Testis (tissue), 2 donors: ENCODE measurements at regions not wholly inside any gene's neighbourhood (a gene's known extent, or its start where the extent isn't known, plus 50 kb on each side); places are given as distances from the start of the nearest gene placed in this dataset.

Experiments used
- DNase-seq: peaks from one replicate; pipeline ENCODE4 v3.0.0-alpha.2; 2019
- H3K27ac ChIP-seq, 2 donors: fragments of 200-600 bp; sonication (generic); one replicate each; pipeline ENCODE4 v1.5.1; 2019
- H3K27me3 ChIP-seq: fragments of 200-600 bp; sonication (generic); one replicate; pipeline ENCODE4 v1.5.1; 2019
- H3K36me3 ChIP-seq: fragments of 200-600 bp; sonication (generic); one replicate; pipeline ENCODE4 v1.5.1; 2017; ENCODE audit warnings: low read depth; ENCODE audit errors: missing control alignments
- H3K4me1 ChIP-seq: fragments of 200-600 bp; sonication (generic); one replicate; pipeline ENCODE4 v1.5.1; 2019
- H3K4me3 ChIP-seq, 2 donors: fragments of 200-600 bp; sonication (generic); one replicate each; pipeline ENCODE4 v1.5.1; 2017 to 2019
- H3K9me3 ChIP-seq: fragments of 200-600 bp; sonication (generic); one replicate; pipeline ENCODE4 v1.5.1; 2017
- CTCF ChIP-seq, 3 experiments: fragments of 450-650 bp in 2 of 3; fragments of 200-600 bp in 1 of 3; sonication (generic) in 1 of 3; IDR thresholded peaks; one replicate each; pipeline ENCODE4 v1.5.1; 2016 to 2019; ENCODE audit warnings: antibody characterized with exemption in 3 of 3, mild to moderate bottlenecking in 2 of 3, moderate library complexity in 1 of 3
- POLR2A ChIP-seq: fragments of 450-650 bp; IDR thresholded peaks from one replicate; pipeline ENCODE4 v1.6.1; 2017; ENCODE audit warnings: antibody characterized with exemption, mild to moderate bottlenecking, moderate library complexity
- WGBS, 2 donors: methylation state at CpG; one replicate each; pipeline ENCODE4 v1.1.5; 2018; 5-methylcytosine and 5-hydroxymethylcytosine counted together
- intact Hi-C: fragments of 100-400 bp; cut with DNase I; formaldehyde crosslinking; loops from one replicate; pipeline ENCODE4 v1.15.1; 2023; ENCODE audit warnings: low total_unique reads

DNA sequence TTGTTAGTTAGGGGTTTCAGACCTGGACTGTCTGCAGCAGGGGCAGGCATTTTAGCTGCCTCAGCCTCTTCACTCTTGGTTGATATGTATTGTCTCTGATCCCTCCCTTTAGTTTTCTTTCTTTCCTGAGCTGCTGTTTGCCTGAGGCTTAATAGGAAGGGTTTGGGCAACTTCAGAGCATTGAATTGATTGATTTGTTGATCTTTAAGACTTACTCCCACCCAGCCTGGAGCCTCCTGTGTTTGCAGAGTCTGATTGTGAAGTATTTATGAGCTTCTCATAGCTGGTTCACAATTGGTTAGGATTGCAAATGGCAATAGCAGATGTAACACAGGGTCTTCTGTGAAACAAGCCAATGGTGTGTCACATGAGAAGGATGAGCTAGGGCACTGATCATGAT lies 671.8 kb upstream of the SEMA6A start:
- TF ChIP-seq CTCF (IDR thresholded peaks at IDR 0.05) (no peak), POLR2A (no peak)
- no peaks in the 10 kb centered on the region for H3K27me3 ChIP-seq
- H3K4me1 ChIP-seq: no peaks in the 10 kb centered on the region
- intact Hi-C loops: no loop called here
- no peak overlapping the region for H3K27ac ChIP-seq
- DNase-seq: no peak
- no peaks in the 10 kb centered on the region for H3K36me3 ChIP-seq
- H3K4me3 ChIP-seq: no peak overlapping the region
- H3K9me3 ChIP-seq: no peaks in the 10 kb centered on the region

GRCh38 chr5:117245130-117245529 lies 670.5 kb upstream of the SEMA6A start:
- TF ChIP-seq POLR2A: no peak
- TF ChIP-seq CTCF (IDR thresholded peaks at IDR 0.05): no peak
- H3K4me3 ChIP-seq: no peak overlapping the region
- no peaks in the 10 kb centered on the region for H3K9me3 ChIP-seq
- WGBS, 2 donors: 71 to 95% methylated on average over 1 of the region's 1 CpG
- no peak for DNase-seq
- H3K4me1 ChIP-seq: no peaks in the 10 kb centered on the region
- no peak overlapping the region for H3K27ac ChIP-seq
- H3K27me3 ChIP-seq: no peaks in the 10 kb centered on the region
- H3K36me3 ChIP-seq: no peaks in the 10 kb centered on the region
- intact Hi-C loops: no loop called here

DNA sequence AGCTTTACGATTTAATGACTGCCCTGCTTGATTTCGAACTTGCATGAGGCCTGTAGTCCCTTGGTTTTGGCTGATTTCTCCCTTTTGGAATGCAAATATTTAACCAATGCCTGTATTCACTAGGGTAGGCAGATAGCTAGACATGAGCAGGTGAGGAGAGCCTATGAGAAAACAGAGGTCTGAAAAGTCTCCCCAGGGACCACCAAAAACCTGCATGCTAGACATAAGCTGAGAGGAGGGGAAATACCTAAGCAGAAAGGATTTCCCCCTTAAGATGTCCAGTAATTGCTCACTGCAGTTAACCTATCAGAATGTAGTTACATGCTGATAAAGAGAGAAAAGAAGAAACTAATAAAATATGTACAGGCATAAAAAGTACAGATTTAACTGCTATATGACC lies 667.4 kb upstream of the SEMA6A start:
- no peaks in the 10 kb centered on the region for H3K9me3 ChIP-seq
- H3K27ac ChIP-seq: no peak overlapping the region
- intact Hi-C loops: no loop called here
- H3K4me3 ChIP-seq: no peak overlapping the region
- no peaks in the 10 kb centered on the region for H3K4me1 ChIP-seq
- no peaks in the 10 kb centered on the region for H3K27me3 ChIP-seq
- 50 to 62% methylated on average over 2 of the region's 2 CpGs for WGBS, 2 donors
- no peak for TF ChIP-seq CTCF (IDR thresholded peaks at IDR 0.05)
- no peak for DNase-seq
- no peaks in the 10 kb centered on the region for H3K36me3 ChIP-seq

DNA sequence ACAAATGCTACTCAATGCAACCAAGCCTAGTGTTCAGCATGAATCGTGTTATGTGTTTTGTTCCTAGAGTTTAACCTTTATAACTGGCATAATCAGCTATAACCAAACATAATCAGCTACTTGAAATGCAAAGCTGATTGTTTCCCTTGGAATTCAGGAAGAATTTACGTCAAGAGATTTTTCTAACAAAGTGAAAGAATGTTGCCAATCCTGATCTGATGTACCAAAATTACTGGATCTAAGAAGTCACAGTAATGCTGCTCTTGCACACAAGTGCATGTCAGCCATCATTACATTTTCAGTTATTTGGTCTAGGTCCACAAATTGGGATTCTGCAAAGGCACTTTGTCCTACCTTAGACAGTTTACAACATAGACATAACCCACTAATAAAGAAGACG lies 662.3 kb upstream of the SEMA6A start:
- Histone ChIP-seq H3K36me3 (no peaks in the 10 kb centered on the region), H3K4me1 (peaks cover 4% of the 10 kb centered on the region), H3K4me3 (no peak overlapping the region), H3K27me3 (no peaks in the 10 kb centered on the region), H3K9me3 (no peaks in the 10 kb centered on the region), H3K27ac (peak overlapping the region; percentile 17 to 48)
- TF ChIP-seq POLR2A: no peak
- TF ChIP-seq CTCF (IDR thresholded peaks at IDR 0.05): no peak
- 72 to 75% methylated on average over 3 of the region's 3 CpGs for WGBS, 2 donors
- intact Hi-C loops: no loop called here
- DNase-seq: no peak

- Histone ChIP-seq H3K27ac (peak overlapping the region; percentile 11 to 69), H3K9me3 (no peaks in the 10 kb centered on the region), H3K4me3 (no peak overlapping the region), H3K4me1 (peaks cover 4% of the 10 kb centered on the region), H3K27me3 (no peaks in the 10 kb centered on the region), H3K36me3 (no peaks in the 10 kb centered on the region)
- intact Hi-C loops: no loop called here
- peak; percentile 19 for DNase-seq
- no peak for TF ChIP-seq CTCF (IDR thresholded peaks at IDR 0.05)
- TF ChIP-seq POLR2A: no peak
- 54 to 72% methylated on average over 5 of the region's 5 CpGs for WGBS, 2 donors
Measured at GRCh38 chr5:117235786-117236185, 661.2 kb upstream of the SEMA6A start.
